ENCODE measurements at regions not wholly inside any gene's neighbourhood (a gene's known extent, or its start where the extent isn't known, plus 50 kb on each side); places are given as distances from the start of the nearest gene placed in this dataset.

- Histone ChIP-seq H3K27me3 (no peaks in the 10 kb centered on the region), H3K4me3 (no peak overlapping the region), H3K9me3 (no peaks in the 10 kb centered on the region), H3K27ac (no peak overlapping the region), H3K4me1 (no peaks in the 10 kb centered on the region), H3K36me3 (no peaks in the 10 kb centered on the region)
- WGBS, 2 donors (ENCODE audit: low coverage in 1 of 2) = 18 to 22% methylated on average over 2 of the region's 2 CpGs
- ATAC-seq = no peak
- TF ChIP-seq EP300 (IDR thresholded peaks at IDR 0.05) (no peak), POLR2AphosphoS5 (IDR thresholded peaks at IDR 0.05) (no peak), POLR2A (IDR thresholded peaks at IDR 0.05) (no peak), CTCF (IDR thresholded peaks at IDR 0.05) (no peak)
Measured at GRCh38 chr21:20106368-20106767, 891.8 kb upstream of the NCAM2 start.

GRCh38 chr21:20108016-20108415 is 890.2 kb upstream of the NCAM2 start:
- Histone ChIP-seq H3K36me3 (no peaks in the 10 kb centered on the region), H3K27me3 (no peaks in the 10 kb centered on the region), H3K4me3 (no peak overlapping the region), H3K9me3 (no peaks in the 10 kb centered on the region), H3K27ac (no peak overlapping the region), H3K4me1 (no peaks in the 10 kb centered on the region)
- no peak for ATAC-seq
- 20 to 21% methylated on average over 1 of the region's 1 CpG for WGBS, 2 donors (ENCODE audit: low coverage in 1 of 2)
- TF ChIP-seq POLR2AphosphoS5 (IDR thresholded peaks at IDR 0.05) (no peak), EP300 (IDR thresholded peaks at IDR 0.05) (no peak), CTCF (IDR thresholded peaks at IDR 0.05) (no peak), POLR2A (IDR thresholded peaks at IDR 0.05) (no peak)

GRCh38 chr21:20108976-20109540 is 889.2 kb upstream of the NCAM2 start:
- no peak overlapping the region for H3K27ac ChIP-seq
- H3K4me1 ChIP-seq = no peaks in the 10 kb centered on the region
- TF ChIP-seq POLR2A (IDR thresholded peaks at IDR 0.05) (no peak), POLR2AphosphoS5 (IDR thresholded peaks at IDR 0.05) (no peak), CTCF (IDR thresholded peaks at IDR 0.05) (no peak), EP300 (IDR thresholded peaks at IDR 0.05) (no peak)
- H3K9me3 ChIP-seq = no peaks in the 10 kb centered on the region
- H3K4me3 ChIP-seq = no peak overlapping the region
- no peak for ATAC-seq
- no peaks in the 10 kb centered on the region for H3K36me3 ChIP-seq
- WGBS, 2 donors (ENCODE audit: low coverage in 1 of 2) = 55 to 83% methylated on average over 2 of the region's 2 CpGs
- no peaks in the 10 kb centered on the region for H3K27me3 ChIP-seq

GRCh38 chr21:20110368-20110767 is 887.8 kb upstream of the NCAM2 start:
- peaks cover 0 to 9% (median 0%) of the 10 kb centered on the region in 3 donors for H3K9me3 ChIP-seq
- no peaks in the 10 kb centered on the region for H3K4me1 ChIP-seq
- no peak overlapping the region for H3K27ac ChIP-seq
- H3K27me3 ChIP-seq = no peaks in the 10 kb centered on the region
- ATAC-seq = no peak
- no peak overlapping the region for H3K4me3 ChIP-seq
- no peaks in the 10 kb centered on the region for H3K36me3 ChIP-seq
- TF ChIP-seq POLR2A (IDR thresholded peaks at IDR 0.05) = no peak
- no peak for TF ChIP-seq EP300 (IDR thresholded peaks at IDR 0.05)
- TF ChIP-seq POLR2AphosphoS5 (IDR thresholded peaks at IDR 0.05) = no peak
- TF ChIP-seq CTCF (IDR thresholded peaks at IDR 0.05) = no peak
- 54 to 61% methylated on average over 2 of the region's 2 CpGs for WGBS, 2 donors (ENCODE audit: low coverage in 1 of 2)

GRCh38 chr21:20151741-20152140 is 846.5 kb upstream of the NCAM2 start:
- Histone ChIP-seq H3K27ac (no peak overlapping the region), H3K36me3 (no peaks in the 10 kb centered on the region), H3K27me3 (no peaks in the 10 kb centered on the region), H3K4me1 (no peaks in the 10 kb centered on the region), H3K4me3 (no peak overlapping the region), H3K9me3 (peaks cover 0 to 29% (median 0%) of the 10 kb centered on the region in 3 donors)
- no peak for TF ChIP-seq EP300 (IDR thresholded peaks at IDR 0.05)
- TF ChIP-seq POLR2AphosphoS5 (IDR thresholded peaks at IDR 0.05) = no peak
- no peak for TF ChIP-seq POLR2A (IDR thresholded peaks at IDR 0.05)
- no peak for TF ChIP-seq CTCF (IDR thresholded peaks at IDR 0.05)
- ATAC-seq = no peak
- no CpG with 5 or more reads among the region's 1 CpG for WGBS, 2 donors (ENCODE audit: low coverage in 1 of 2)

Measured in gastroesophageal sphincter (tissue), 4 donors.